MM.1S (cell line): ENCODE measurements at regions not wholly inside any gene's neighbourhood (a gene's known extent, or its start where the extent isn't known, plus 50 kb on each side); places are given as distances from the start of the nearest gene placed in this dataset.
"Not testable (repeated sequence)": the region's sequence is repeated elsewhere in the genome, so short reads cannot be mapped to it uniquely, and the experiment has no call there.

Experiments used
- DNase-seq: peaks from one replicate; pipeline ENCODE4 v3.0.0-alpha.2; 2015
- H2AFZ ChIP-seq: fragments of 300-600 bp; sonication (generic); 2 replicates; pipeline ENCODE4 v1.6.0; 2016; ENCODE audit warnings: antibody characterized with exemption, low read length
- H3F3A ChIP-seq: fragments of 300-600 bp; sonication (generic); 2 replicates; pipeline ENCODE4 v1.6.1; 2016; ENCODE audit warnings: mild to moderate bottlenecking, antibody characterized with exemption, low read length, moderate library complexity, mixed read lengths; ENCODE audit not compliant: insufficient read depth
- H3K27ac ChIP-seq: fragments of 300-600 bp; sonication (generic); 2 replicates; pipeline ENCODE4 v1.5.1; 2016; ENCODE audit warnings: mild to moderate bottlenecking, low read length
- H3K27me3 ChIP-seq: fragments of 300-600 bp; sonication (generic); replicated peaks from 2 replicates; pipeline ENCODE4 v1.6.0; 2016; ENCODE audit warnings: low read length; ENCODE audit not compliant: insufficient read depth
- H3K36me3 ChIP-seq: fragments of 300-600 bp; sonication (generic); replicated peaks from 2 replicates; pipeline ENCODE4 v1.6.1; 2016; ENCODE audit warnings: mild to moderate bottlenecking, low read length, mixed read lengths; ENCODE audit not compliant: insufficient read depth
- H3K4me1 ChIP-seq: fragments of 300-600 bp; sonication (generic); 2 replicates; pipeline ENCODE4 v1.6.1; 2016; ENCODE audit warnings: low read length, mixed read lengths
- H3K4me2 ChIP-seq: fragments of 300-600 bp; sonication (generic); 2 replicates; pipeline ENCODE4 v1.6.0; 2016; ENCODE audit warnings: low read depth, low read length
- H3K4me3 ChIP-seq: fragments of 300-600 bp; sonication (generic); 2 replicates; pipeline ENCODE4 v1.5.1; 2016; ENCODE audit warnings: low read length, mixed read lengths
- H3K79me2 ChIP-seq: fragments of 300-600 bp; sonication (generic); 2 replicates; pipeline ENCODE4 v1.6.1; 2016; ENCODE audit warnings: mixed run types, low read length, mixed read lengths
- H3K9ac ChIP-seq: fragments of 300-600 bp; sonication (generic); 2 replicates; pipeline ENCODE4 v1.6.1; 2016; ENCODE audit warnings: low read length, mixed read lengths
- H3K9me2 ChIP-seq: fragments of 300-600 bp; sonication (generic); replicated peaks from 2 replicates; pipeline ENCODE4 v1.6.1; 2016; ENCODE audit warnings: mild to moderate bottlenecking, low read length, mixed read lengths; ENCODE audit not compliant: insufficient read depth
- H3K9me3 ChIP-seq: fragments of 300-600 bp; sonication (generic); replicated peaks from 2 replicates; pipeline ENCODE4 v1.6.1; 2016; ENCODE audit warnings: mild to moderate bottlenecking, low read length, mixed read lengths; ENCODE audit not compliant: insufficient read depth
- H4K20me1 ChIP-seq: fragments of 300-600 bp; sonication (generic); 2 replicates; pipeline ENCODE4 v1.6.1; 2016; ENCODE audit warnings: mild to moderate bottlenecking, low read length, moderate library complexity, mixed read lengths; ENCODE audit not compliant: insufficient read depth
- CTCF ChIP-seq: fragments of 300-600 bp; sonication (generic); IDR thresholded peaks from 2 replicates; pipeline ENCODE4 v1.5.1; 2016; ENCODE audit warnings: antibody characterized with exemption, low read length, mixed read lengths
- EZH2 ChIP-seq: fragments of 300-600 bp; sonication (generic); optimal IDR thresholded peaks from 2 replicates; pipeline ENCODE3; 2017; ENCODE audit warnings: low read depth, mild to moderate bottlenecking, antibody characterized with exemption, low read length, mixed read lengths
- EZH2phosphoT487 ChIP-seq: fragments of 300-600 bp; sonication (generic); IDR thresholded peaks from 2 replicates; pipeline ENCODE4 v1.6.1; 2018; ENCODE audit warnings: antibody characterized with exemption, low read length

GRCh38 chr6:76835293-76835692, 628.0 kb downstream of the HTR1B start:
- no peak overlapping the region for H3K27ac ChIP-seq
- H3K9ac ChIP-seq, result no peak overlapping the region
- DNase-seq, result no peak
- H3K9me3 ChIP-seq, result no peaks in the 10 kb centered on the region
- H3K27me3 ChIP-seq, result no peaks in the 10 kb centered on the region
- H4K20me1 ChIP-seq, result no peaks in the 10 kb centered on the region
- no peaks in the 10 kb centered on the region for H3K9me2 ChIP-seq
- no peaks in the 10 kb centered on the region for H3K4me1 ChIP-seq
- H3K79me2 ChIP-seq, result no peaks in the 10 kb centered on the region
- TF ChIP-seq CTCF, result no peak
- no peak for TF ChIP-seq EZH2phosphoT487
- TF ChIP-seq EZH2, result no peak
- no peak overlapping the region for H3K4me3 ChIP-seq
- no peaks in the 10 kb centered on the region for H3K36me3 ChIP-seq
- H2AFZ ChIP-seq, result no peak overlapping the region
- no peak overlapping the region for H3K4me2 ChIP-seq
- no peaks in the 10 kb centered on the region for H3F3A ChIP-seq

GRCh38 chr6:76834399-76834798, 628.9 kb downstream of the HTR1B start:
- no peaks in the 10 kb centered on the region for H3K79me2 ChIP-seq
- no peak overlapping the region for H3K4me3 ChIP-seq
- no peaks in the 10 kb centered on the region for H4K20me1 ChIP-seq
- no peaks in the 10 kb centered on the region for H3F3A ChIP-seq
- no peak for TF ChIP-seq CTCF
- TF ChIP-seq EZH2phosphoT487, result no peak
- TF ChIP-seq EZH2, result no peak
- H3K27me3 ChIP-seq, result no peaks in the 10 kb centered on the region
- DNase-seq, result no peak
- H3K36me3 ChIP-seq, result no peaks in the 10 kb centered on the region
- H3K4me1 ChIP-seq, result no peaks in the 10 kb centered on the region
- H3K9me3 ChIP-seq, result no peaks in the 10 kb centered on the region
- no peaks in the 10 kb centered on the region for H3K9me2 ChIP-seq
- no peak overlapping the region for H3K9ac ChIP-seq
- H2AFZ ChIP-seq, result no peak overlapping the region
- no peak overlapping the region for H3K4me2 ChIP-seq
- H3K27ac ChIP-seq, result no peak overlapping the region

GRCh38 chr6:76831299-76831698, 632.0 kb downstream of the HTR1B start:
- no peak overlapping the region for H3K27ac ChIP-seq
- no peaks in the 10 kb centered on the region for H4K20me1 ChIP-seq
- no peaks in the 10 kb centered on the region for H3K9me2 ChIP-seq
- TF ChIP-seq EZH2phosphoT487 (no peak), EZH2 (no peak), CTCF (no peak)
- H3K4me2 ChIP-seq, result no peak overlapping the region
- no peaks in the 10 kb centered on the region for H3K4me1 ChIP-seq
- H3K9me3 ChIP-seq, result no peaks in the 10 kb centered on the region
- no peaks in the 10 kb centered on the region for H3K27me3 ChIP-seq
- no peak overlapping the region for H2AFZ ChIP-seq
- H3K9ac ChIP-seq, result no peak overlapping the region
- DNase-seq, result no peak
- no peaks in the 10 kb centered on the region for H3F3A ChIP-seq
- no peaks in the 10 kb centered on the region for H3K79me2 ChIP-seq
- no peak overlapping the region for H3K4me3 ChIP-seq
- no peaks in the 10 kb centered on the region for H3K36me3 ChIP-seq

GRCh38 chr6:76823578-76823977, 639.7 kb downstream of the HTR1B start:
- DNase-seq, H3K27me3 ChIP-seq, H3K9me3 ChIP-seq, H3F3A ChIP-seq, H3K27ac ChIP-seq, H3K9ac ChIP-seq, H3K4me1 ChIP-seq, H3K4me2 ChIP-seq, H4K20me1 ChIP-seq, H2AFZ ChIP-seq, H3K4me3 ChIP-seq, H3K36me3 ChIP-seq, H3K79me2 ChIP-seq, H3K9me2 ChIP-seq: not testable (repeated sequence)
